ENCODE measurements at regions not wholly inside any gene's neighbourhood (a gene's known extent, or its start where the extent isn't known, plus 50 kb on each side); places are given as distances from the start of the nearest gene placed in this dataset.

- TF ChIP-seq, protein P1, sequence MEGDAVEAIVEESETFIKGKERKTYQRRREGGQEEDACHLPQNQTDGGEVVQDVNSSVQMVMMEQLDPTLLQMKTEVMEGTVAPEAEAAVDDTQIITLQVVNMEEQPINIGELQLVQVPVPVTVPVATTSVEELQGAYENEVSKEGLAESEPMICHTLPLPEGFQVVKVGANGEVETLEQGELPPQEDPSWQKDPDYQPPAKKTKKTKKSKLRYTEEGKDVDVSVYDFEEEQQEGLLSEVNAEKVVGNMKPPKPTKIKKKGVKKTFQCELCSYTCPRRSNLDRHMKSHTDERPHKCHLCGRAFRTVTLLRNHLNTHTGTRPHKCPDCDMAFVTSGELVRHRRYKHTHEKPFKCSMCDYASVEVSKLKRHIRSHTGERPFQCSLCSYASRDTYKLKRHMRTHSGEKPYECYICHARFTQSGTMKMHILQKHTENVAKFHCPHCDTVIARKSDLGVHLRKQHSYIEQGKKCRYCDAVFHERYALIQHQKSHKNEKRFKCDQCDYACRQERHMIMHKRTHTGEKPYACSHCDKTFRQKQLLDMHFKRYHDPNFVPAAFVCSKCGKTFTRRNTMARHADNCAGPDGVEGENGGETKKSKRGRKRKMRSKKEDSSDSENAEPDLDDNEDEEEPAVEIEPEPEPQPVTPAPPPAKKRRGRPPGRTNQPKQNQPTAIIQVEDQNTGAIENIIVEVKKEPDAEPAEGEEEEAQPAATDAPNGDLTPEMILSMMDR (IDR thresholded peaks at IDR 0.05) = no peak
- no peak for TF ChIP-seq POLR2A (IDR thresholded peaks at IDR 0.05)
- TF ChIP-seq EP300 (IDR thresholded peaks at IDR 0.05) = no peak
These were observed 253.2 kb downstream of the SEC14L1 start for GRCh38 chr17:77393867-77394539.
